ENCODE measurements at regions not wholly inside any gene's neighbourhood (a gene's known extent, or its start where the extent isn't known, plus 50 kb on each side); places are given as distances from the start of the nearest gene placed in this dataset.

DNA sequence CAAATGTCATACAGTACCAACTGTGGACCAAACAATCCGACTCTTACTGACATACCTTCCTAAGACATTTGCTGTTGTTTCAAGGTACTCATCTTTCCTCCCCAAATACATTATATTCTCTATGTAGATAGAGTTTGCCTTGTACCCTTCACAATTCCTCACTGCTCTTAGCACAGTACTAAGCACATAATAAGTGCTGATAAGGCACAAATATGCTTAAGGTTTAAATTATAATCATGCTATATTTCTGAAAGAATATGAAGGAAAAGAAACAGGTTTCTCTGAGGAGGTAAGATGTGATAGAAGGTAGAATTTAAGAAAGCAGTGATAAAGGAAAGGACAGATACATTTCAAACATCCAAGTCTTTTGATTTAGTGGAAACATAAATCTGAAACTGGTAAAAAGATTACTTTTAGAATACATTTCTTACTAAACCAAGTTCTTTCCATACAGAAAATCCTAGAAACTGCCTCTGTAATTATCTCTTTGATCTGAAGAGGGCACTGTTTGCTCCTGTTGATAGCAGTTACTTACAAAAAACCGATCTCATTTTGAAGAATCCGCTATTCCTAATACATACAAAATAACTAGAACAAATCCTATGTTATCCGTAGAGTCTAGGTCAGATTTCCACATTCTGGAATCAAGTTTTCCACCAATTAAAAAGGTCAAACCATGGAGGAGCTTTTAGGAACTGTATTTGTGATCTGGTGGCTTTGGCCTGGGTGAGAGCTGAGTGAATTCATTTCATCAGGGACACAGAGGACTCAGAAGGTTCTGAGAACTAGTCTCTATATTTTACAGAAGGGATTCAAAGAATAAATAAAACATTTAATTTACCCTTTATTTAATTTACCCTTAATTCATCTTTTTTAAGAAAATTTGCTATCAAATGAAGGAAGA is 311.9 kb downstream of the DAD1 start:
- no peak overlapping the region for H3K4me3 ChIP-seq (ENCODE audit: low read depth, low read length)
- FAIRE-seq: no peak
- DNase-seq (ENCODE audit: low read depth): peak; percentile 48
- H3K36me3 ChIP-seq (ENCODE audit: control insufficient read depth, insufficient read depth, low read length): no peaks in the 10 kb centered on the region
- no peaks in the 10 kb centered on the region for H3K27me3 ChIP-seq (ENCODE audit: control insufficient read depth, insufficient read depth, low read length)
- TF ChIP-seq, protein P1, sequence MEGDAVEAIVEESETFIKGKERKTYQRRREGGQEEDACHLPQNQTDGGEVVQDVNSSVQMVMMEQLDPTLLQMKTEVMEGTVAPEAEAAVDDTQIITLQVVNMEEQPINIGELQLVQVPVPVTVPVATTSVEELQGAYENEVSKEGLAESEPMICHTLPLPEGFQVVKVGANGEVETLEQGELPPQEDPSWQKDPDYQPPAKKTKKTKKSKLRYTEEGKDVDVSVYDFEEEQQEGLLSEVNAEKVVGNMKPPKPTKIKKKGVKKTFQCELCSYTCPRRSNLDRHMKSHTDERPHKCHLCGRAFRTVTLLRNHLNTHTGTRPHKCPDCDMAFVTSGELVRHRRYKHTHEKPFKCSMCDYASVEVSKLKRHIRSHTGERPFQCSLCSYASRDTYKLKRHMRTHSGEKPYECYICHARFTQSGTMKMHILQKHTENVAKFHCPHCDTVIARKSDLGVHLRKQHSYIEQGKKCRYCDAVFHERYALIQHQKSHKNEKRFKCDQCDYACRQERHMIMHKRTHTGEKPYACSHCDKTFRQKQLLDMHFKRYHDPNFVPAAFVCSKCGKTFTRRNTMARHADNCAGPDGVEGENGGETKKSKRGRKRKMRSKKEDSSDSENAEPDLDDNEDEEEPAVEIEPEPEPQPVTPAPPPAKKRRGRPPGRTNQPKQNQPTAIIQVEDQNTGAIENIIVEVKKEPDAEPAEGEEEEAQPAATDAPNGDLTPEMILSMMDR (IDR thresholded peaks at IDR 0.05; ENCODE audit: insufficient read depth, low read length, severe bottlenecking): peak; percentile 48

DNA sequence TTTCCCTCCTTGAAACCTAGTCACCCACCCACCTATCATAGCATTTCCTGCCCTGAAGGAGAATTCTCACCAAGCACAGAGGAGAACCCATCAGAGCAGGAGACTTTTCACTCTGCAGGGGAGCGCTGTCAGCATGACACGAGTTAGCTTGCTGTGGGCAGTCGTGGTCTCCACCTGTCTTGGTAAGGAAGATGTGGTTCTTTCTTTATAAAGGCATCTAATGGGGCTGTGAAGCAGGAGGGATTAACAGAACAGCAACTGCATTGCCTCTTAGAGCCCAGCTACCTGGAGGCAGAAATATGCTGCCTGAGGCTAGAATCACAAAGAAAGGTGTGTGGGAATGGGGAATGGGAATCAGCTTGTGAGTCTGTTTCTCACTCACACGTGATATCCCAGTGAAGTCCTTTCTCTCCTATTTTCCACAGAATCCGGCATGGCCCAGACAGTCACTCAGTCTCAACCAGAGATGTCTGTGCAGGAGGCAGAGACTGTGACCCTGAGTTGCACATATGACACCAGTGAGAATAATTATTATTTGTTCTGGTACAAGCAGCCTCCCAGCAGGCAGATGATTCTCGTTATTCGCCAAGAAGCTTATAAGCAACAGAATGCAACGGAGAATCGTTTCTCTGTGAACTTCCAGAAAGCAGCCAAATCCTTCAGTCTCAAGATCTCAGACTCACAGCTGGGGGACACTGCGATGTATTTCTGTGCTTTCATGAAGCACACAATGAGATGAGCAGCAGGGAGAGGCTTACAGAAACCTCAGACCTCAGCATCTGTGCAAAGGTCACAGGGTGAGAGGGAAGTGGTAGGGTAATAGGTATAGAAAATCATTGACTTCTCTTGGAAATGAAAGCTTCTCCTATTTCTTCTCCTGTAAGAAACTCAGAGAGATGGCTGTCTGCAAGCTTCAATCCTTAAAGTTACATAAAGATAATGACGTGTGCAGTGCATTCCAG is 316.9 kb downstream of the DAD1 start:
- no peak for DNase-seq (ENCODE audit: low read depth)
- Histone ChIP-seq H3K36me3 (ENCODE audit: control insufficient read depth, insufficient read depth, low read length) (no peaks in the 10 kb centered on the region), H3K27me3 (ENCODE audit: control insufficient read depth, insufficient read depth, low read length) (no peaks in the 10 kb centered on the region), H3K4me3 (ENCODE audit: low read depth, low read length) (no peak overlapping the region)
- TF ChIP-seq, protein P1 (IDR thresholded peaks at IDR 0.05; ENCODE audit: insufficient read depth, low read length, severe bottlenecking): no peak
- FAIRE-seq: peak; percentile 66

DNA sequence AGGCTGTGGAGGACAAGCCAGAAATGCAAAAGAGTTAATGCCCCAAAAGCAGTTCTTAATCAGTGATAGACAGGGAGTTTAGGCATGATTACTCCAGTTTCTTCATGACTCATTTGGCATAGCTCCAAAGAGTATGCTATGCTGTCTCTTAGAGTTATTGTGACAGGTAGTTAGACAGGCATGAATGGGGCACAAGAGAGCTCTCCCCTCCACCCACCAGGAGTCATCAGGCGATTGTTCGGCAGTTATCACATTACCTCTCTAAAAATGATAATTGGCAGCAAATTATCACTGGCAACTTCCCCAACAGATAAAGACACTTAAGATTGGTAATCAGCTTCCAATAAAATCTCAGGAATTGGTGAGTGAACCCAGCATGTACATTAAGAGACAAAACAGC is 320.1 kb downstream of the DAD1 start:
- TF ChIP-seq, protein P1 (IDR thresholded peaks at IDR 0.05; ENCODE audit: insufficient read depth, low read length, severe bottlenecking): no peak
- no peaks in the 10 kb centered on the region for H3K27me3 ChIP-seq (ENCODE audit: control insufficient read depth, insufficient read depth, low read length)
- DNase-seq (ENCODE audit: low read depth) (peak; percentile 95), FAIRE-seq (no peak)
- no peak overlapping the region for H3K4me3 ChIP-seq (ENCODE audit: low read depth, low read length)
- no peaks in the 10 kb centered on the region for H3K36me3 ChIP-seq (ENCODE audit: control insufficient read depth, insufficient read depth, low read length)

DNA sequence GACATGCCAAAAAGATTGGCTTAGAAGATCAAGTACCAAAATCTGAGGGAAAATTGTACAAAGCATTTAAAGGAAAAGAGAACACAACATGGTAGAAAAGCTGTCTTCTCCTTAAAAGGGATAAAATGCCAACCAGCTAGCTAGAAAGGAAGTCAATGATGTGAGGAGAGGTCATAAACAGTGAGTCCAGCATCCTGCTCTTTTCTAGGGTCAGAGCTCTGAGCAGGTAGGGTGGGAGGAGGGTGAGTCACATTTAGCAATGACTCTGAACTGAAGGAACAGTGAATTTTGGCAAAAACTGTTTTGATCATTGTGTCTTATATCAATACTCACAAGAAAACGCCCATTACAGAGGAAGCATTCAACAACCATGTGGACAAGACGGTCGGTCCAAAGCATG is 322.3 kb downstream of the DAD1 start:
- peak; percentile 75 for FAIRE-seq
- peak; percentile 32 for DNase-seq (ENCODE audit: low read depth)

DNA sequence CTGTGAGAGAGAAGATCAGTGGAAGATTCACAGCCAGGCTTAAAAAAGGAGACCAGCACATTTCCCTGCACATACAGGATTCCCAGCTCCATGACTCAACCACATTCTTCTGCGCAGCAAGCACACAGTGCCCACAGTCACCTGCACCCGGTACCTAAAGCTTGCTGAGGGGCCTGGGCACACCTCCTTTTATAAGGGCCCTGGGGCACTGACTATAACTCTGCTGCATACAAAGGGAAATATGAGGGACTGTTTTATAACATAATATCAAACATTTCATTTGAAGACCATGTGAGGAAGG is 322.9 kb downstream of the DAD1 start:
- DNase-seq (ENCODE audit: low read depth) (peak; percentile 74), FAIRE-seq (no peak)
- Histone ChIP-seq H3K27me3 (ENCODE audit: control insufficient read depth, insufficient read depth, low read length) (no peaks in the 10 kb centered on the region), H3K4me3 (ENCODE audit: low read depth, low read length) (no peak overlapping the region), H3K36me3 (ENCODE audit: control insufficient read depth, insufficient read depth, low read length) (no peaks in the 10 kb centered on the region)
- TF ChIP-seq, protein P1 (IDR thresholded peaks at IDR 0.05; ENCODE audit: insufficient read depth, low read length, severe bottlenecking): no peak

More for the DNA sequence above, 322.3 kb downstream of the DAD1 start:
- TF ChIP-seq, protein P1 (IDR thresholded peaks at IDR 0.05; ENCODE audit: insufficient read depth, low read length, severe bottlenecking): no peak
- Histone ChIP-seq H3K36me3 (ENCODE audit: control insufficient read depth, insufficient read depth, low read length) (no peaks in the 10 kb centered on the region), H3K4me3 (ENCODE audit: low read depth, low read length) (no peak overlapping the region), H3K27me3 (ENCODE audit: control insufficient read depth, insufficient read depth, low read length) (no peaks in the 10 kb centered on the region)
